Astrocyte of the cerebellum (primary cell): ENCODE measurements at regions not wholly inside any gene's neighbourhood (a gene's known extent, or its start where the extent isn't known, plus 50 kb on each side); places are given as distances from the start of the nearest gene placed in this dataset.
"Not testable (repeated sequence)": the region's sequence is repeated elsewhere in the genome, so short reads cannot be mapped to it uniquely, and the experiment has no call there.

ENCODE experiments used
- DNase-seq: peaks from one replicate; pipeline ENCODE4 v3.0.0-alpha.2; 2011; ENCODE audit warnings: low read depth
- H3K4me3 ChIP-seq: 2 replicates; pipeline ENCODE4 v1.5.1; 2011; ENCODE audit warnings: mild to moderate bottlenecking, low read depth, low read length, moderate library complexity
- CTCF ChIP-seq: IDR thresholded peaks from 2 replicates; pipeline ENCODE4 v1.5.1; 2012; ENCODE audit warnings: low read length, low read depth, moderate library complexity, mild to moderate bottlenecking; ENCODE audit errors: missing control alignments
- in situ Hi-C: cut with HindIII; loops from 2 replicates; pipeline ENCODE4 v1.10.0; 2017; ENCODE audit warnings: low sequenced_read_pairs

GRCh38 chr5:60494635-60495034 is 205.3 kb downstream of the DEPDC1B start:
- DNase-seq, result no peak
- TF ChIP-seq CTCF, result no peak
- no peak overlapping the region for H3K4me3 ChIP-seq
- in situ Hi-C loops, result no loop called here

GRCh38 chr5:60494144-60494543 is 205.8 kb downstream of the DEPDC1B start:
- TF ChIP-seq CTCF, result no peak
- H3K4me3 ChIP-seq, result no peak overlapping the region
- DNase-seq, result no peak
- in situ Hi-C loops, result no loop called here

- DNase-seq, result no peak
- no peak overlapping the region for H3K4me3 ChIP-seq
- in situ Hi-C loops, result no loop called here
- TF ChIP-seq CTCF, result no peak
Measured at GRCh38 chr5:60493372-60493771, 206.6 kb downstream of the DEPDC1B start.

GRCh38 chr5:60492958-60493357 is 207.0 kb downstream of the DEPDC1B start:
- TF ChIP-seq CTCF, result no peak
- in situ Hi-C loops, result no loop called here
- no peak overlapping the region for H3K4me3 ChIP-seq
- no peak for DNase-seq

- DNase-seq, in situ Hi-C loops: not testable (repeated sequence)
Measured at GRCh38 chr5:60492358-60492757, 207.6 kb downstream of the DEPDC1B start.

GRCh38 chr5:60490597-60491166 is 209.3 kb downstream of the DEPDC1B start:
- no peak overlapping the region for H3K4me3 ChIP-seq
- TF ChIP-seq CTCF, result no peak
- DNase-seq, result no peak
- in situ Hi-C loops, result no loop called here

More at GRCh38 chr5:60492358-60492757, 207.6 kb downstream of the DEPDC1B start:
- H3K4me3 ChIP-seq, result not testable (repeated sequence)

GRCh38 chr5:60489856-60490255 is 210.1 kb downstream of the DEPDC1B start:
- TF ChIP-seq CTCF, result no peak
- in situ Hi-C loops, result no loop called here
- H3K4me3 ChIP-seq, result no peak overlapping the region
- no peak for DNase-seq
